Fibroblast of villous mesenchyme (primary cell): ENCODE measurements at regions not wholly inside any gene's neighbourhood (a gene's known extent, or its start where the extent isn't known, plus 50 kb on each side); places are given as distances from the start of the nearest gene placed in this dataset.

Source experiments
- DNase-seq: peaks from one replicate; pipeline ENCODE4 v3.0.0-alpha.2; 2010; ENCODE audit warnings: low read depth
- H3K4me3 ChIP-seq: 2 replicates; pipeline ENCODE4 v1.5.1; 2011; ENCODE audit warnings: low read depth, mild to moderate bottlenecking, low read length
- TF ChIP-seq, protein P1 (sequence below): IDR thresholded peaks from 2 replicates; pipeline ENCODE4 v1.5.1; 2012; ENCODE audit warnings: low read depth, mild to moderate bottlenecking, low read length; ENCODE audit not compliant: insufficient read depth

DNA sequence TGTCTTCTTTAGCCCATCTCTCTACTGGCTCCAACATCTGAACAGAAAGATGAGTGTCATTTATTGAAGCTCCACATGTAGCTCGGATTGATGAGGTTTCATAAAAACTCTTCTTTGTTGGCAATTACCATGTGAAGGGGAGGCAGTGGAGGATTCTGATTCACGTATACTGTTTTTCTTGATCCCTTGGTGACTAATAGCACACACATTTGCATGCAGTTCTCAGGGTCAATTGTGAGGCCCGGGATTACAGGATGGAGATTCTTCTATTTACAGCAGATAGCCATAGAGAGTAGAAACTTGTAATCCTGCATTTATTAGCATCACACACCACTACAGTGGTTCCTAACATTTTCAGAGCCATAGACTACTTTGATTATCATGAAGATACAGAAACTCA, 133.2 kb upstream of the MARCHF11 start:
- DNase-seq = no peak
- H3K4me3 ChIP-seq = no peak overlapping the region
- TF ChIP-seq, protein P1, sequence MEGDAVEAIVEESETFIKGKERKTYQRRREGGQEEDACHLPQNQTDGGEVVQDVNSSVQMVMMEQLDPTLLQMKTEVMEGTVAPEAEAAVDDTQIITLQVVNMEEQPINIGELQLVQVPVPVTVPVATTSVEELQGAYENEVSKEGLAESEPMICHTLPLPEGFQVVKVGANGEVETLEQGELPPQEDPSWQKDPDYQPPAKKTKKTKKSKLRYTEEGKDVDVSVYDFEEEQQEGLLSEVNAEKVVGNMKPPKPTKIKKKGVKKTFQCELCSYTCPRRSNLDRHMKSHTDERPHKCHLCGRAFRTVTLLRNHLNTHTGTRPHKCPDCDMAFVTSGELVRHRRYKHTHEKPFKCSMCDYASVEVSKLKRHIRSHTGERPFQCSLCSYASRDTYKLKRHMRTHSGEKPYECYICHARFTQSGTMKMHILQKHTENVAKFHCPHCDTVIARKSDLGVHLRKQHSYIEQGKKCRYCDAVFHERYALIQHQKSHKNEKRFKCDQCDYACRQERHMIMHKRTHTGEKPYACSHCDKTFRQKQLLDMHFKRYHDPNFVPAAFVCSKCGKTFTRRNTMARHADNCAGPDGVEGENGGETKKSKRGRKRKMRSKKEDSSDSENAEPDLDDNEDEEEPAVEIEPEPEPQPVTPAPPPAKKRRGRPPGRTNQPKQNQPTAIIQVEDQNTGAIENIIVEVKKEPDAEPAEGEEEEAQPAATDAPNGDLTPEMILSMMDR = no peak

DNA sequence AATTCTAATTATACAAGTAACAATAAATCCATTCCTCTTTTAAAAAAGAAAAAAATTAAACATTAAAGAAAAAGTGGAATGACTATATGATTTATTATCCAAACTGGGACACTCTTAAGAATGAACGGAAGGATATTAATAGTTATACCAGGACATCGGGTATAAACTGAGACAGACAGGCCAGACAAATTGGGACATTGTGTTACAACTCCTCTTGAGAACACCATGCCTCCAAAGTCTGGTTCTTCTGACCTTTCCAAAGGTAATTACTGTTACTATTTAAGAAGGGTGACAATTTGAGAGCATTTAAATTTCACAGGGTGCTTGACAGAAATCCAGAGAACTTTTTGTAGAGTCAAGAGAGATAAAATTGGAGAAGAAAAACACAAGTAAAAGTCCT, 132.1 kb upstream of the MARCHF11 start:
- no peak overlapping the region for H3K4me3 ChIP-seq
- TF ChIP-seq, protein P1 = no peak
- DNase-seq = no peak

DNA sequence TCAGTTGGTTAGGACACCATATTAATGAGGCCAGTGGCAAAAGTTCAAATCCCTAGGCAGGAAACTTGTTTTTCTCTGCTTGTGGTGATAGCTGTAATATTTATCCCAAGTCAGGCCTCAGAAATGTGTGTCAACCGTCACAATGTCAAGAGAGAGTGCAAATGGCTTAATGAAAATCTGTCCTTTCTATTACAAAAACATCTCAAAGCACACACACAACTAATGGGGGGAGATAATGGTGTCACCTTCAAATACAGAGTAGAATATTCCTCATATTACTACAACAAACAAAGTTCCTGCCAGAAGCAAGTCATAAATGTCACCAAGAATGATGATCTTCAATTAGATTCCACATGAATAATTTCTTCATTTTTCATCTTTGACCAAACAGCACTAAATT, 127.2 kb upstream of the MARCHF11 start:
- DNase-seq = no peak
- TF ChIP-seq, protein P1 = no peak
- no peak overlapping the region for H3K4me3 ChIP-seq

DNA sequence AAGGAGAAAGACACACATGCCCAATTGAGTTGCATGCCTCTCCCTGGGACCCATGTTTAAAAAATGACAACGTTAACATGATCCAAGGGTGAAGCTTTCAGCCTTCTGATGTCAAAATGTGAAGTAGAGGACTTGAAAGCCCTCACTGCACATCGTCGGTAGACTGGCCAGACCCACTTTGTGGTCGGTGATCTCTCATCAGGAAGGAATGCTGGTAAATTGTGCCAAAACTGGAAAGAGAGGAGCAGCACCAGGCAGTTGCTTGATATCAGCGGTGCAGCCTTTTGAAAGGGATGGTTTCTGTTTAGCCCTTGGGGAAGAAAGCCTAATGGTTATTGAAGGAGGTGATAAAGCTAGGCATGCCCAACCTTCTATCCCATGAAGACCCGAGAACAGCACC, 125.3 kb upstream of the MARCHF11 start:
- H3K4me3 ChIP-seq = no peak overlapping the region
- no peak for DNase-seq
- TF ChIP-seq, protein P1 = no peak

DNA sequence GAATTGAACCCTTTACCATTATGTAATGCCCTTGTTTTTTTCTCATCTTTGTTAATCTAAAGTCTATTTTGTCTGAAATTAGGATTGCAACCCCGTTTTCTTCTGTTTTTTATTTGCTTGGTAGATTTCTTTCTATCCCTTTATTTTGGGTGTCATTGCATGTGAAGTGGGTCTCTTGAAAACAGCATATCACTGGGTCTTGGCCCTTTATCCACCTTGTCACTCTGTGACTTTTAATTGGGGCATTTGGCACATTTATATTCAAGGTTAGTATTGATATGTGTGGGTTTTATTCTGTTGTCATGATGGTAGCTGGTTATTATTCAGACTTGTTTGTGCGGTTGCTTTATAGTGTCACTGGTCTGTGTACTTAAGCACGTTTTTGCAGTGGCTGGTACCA, 117.4 kb upstream of the MARCHF11 start:
- no peak for DNase-seq
- no peak overlapping the region for H3K4me3 ChIP-seq
- TF ChIP-seq, protein P1 = no peak

DNA sequence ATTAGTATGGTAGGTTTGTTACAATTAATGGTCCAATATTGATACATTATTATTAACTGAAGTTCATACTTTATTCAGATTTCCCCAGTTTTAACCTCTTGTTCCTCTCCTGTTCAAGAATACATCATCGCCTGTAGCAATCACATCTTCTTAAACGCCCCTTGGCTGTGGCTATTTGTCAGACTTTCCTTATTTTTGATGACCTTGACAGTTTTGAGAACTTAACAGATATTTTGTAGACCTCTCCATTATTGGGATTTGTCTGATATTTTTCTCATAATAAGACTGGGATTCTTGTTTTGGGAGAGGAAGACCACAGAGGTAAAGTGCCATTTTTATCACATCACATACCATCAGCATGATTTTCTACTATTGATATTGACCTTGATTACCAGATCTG, 112.3 kb upstream of the MARCHF11 start:
- DNase-seq = no peak
- no peak overlapping the region for H3K4me3 ChIP-seq
- TF ChIP-seq, protein P1 = no peak

DNA sequence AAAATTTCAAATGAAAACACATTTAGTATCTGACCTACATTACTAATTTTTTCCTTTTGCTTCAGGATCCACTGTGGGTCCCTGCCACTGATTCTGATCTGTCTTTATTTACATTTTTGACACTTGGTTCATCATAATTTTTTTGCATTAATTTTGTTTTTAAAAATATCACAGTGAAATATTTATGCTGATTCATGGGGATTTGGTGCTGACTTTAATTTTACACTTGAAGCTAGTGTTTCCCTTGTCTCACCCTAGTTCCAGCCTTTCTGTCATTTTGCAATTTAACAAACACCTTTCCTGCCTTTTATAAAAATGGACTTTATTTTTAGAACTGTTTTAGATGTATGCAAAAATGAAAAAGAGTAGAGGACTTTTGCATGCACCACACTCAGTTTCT, 111.9 kb upstream of the MARCHF11 start:
- no peak for DNase-seq
- no peak overlapping the region for H3K4me3 ChIP-seq
- TF ChIP-seq, protein P1 = no peak
